HCT116 (cell line): ENCODE measurements at regions not wholly inside any gene's neighbourhood (a gene's known extent, or its start where the extent isn't known, plus 50 kb on each side); places are given as distances from the start of the nearest gene placed in this dataset.
"Not testable (repeated sequence)": the region's sequence is repeated elsewhere in the genome, so short reads cannot be mapped to it uniquely, and the experiment has no call there.

Experiments
- ATAC-seq: fragments of 200-7000 bp; cut with Tn5 transposase; 2 replicates; pipeline ENCODE4 v1.9.1; 2020; ENCODE audit warnings: mild to moderate bottlenecking, moderate library complexity
- BruUV-seq: library from RNA; stranded (reverse); fragments of 400-500 nt; replicated peaks from 2 replicates; lab custom pipeline; 2021; lab: Mats Ljungman, UMichigan
- CTCF ChIA-PET: fragments of 300-600 bp; sonication (Branson Sonifier 250); formaldehyde crosslinking; loops from one replicate; lab custom pipeline; 2021; ENCODE audit warnings: antibody characterized with exemption; lab: Charles Lee
- POLR2A ChIA-PET: fragments of 300-600, 350-600 bp; sonication (Branson Sonifier 250); formaldehyde crosslinking; loops from one replicate; lab custom pipeline; 2021; ENCODE audit warnings: antibody characterized with exemption; lab: Charles Lee
- RAD21 ChIA-PET, 2 experiments: fragments of 300-600 bp; sonication (Branson Sonifier 250); formaldehyde crosslinking; loops; one replicate each; lab custom pipeline; 2023; ENCODE audit warnings: low total read pairs in 2 of 2; ENCODE audit not compliant: uncharacterized antibody in 2 of 2, unreplicated experiment in 2 of 2, low non-redundant PET in 1 of 2; lab: Charles Lee
- DNase-seq: peaks from one replicate; pipeline ENCODE4 v3.0.0-alpha.2; 2010; ENCODE audit warnings: low read depth, low spot score
- H2AFZ ChIP-seq: fragments of 200-600 bp; shearing (Covaris generic), sonication (generic); 2 replicates; pipeline ENCODE4 v1.6.1; 2017; ENCODE audit warnings: low read depth, mixed run types, mixed read lengths, antibody characterized with exemption, low read length; ENCODE audit not compliant: poor library complexity, severe bottlenecking
- H3K27ac ChIP-seq: 2 replicates; pipeline ENCODE4 v1.5.1; 2012; ENCODE audit warnings: low read depth, low read length
- H3K27me3 ChIP-seq: fragments of 200-600 bp; sonication (generic); 2 replicates; pipeline ENCODE4 v1.6.1; 2016; ENCODE audit warnings: mixed run types, low read length, mixed read lengths; ENCODE audit not compliant: insufficient read depth
- H3K36me3 ChIP-seq, 2 experiments: fragments of 200-500 bp in 1 of 2; fragments of 200-600 bp in 1 of 2; sonication (Bioruptor generic) in 1 of 2; sonication (generic) in 1 of 2; 2 replicates each; pipeline versions ENCODE4 v1.5.1 to v1.6.1; 2014 to 2016; ENCODE audit warnings: low read length in 2 of 2, inconsistent platforms in 1 of 2, mixed read lengths in 1 of 2, mixed run types in 1 of 2; ENCODE audit not compliant: insufficient read depth in 2 of 2, control insufficient read depth in 1 of 2
- H3K4me1 ChIP-seq, 2 experiments: fragments of 200-600 bp in 1 of 2; sonication (generic) in 1 of 2; 2 replicates each; pipeline versions ENCODE4 v1.5.1 to v1.6.1; 2012 to 2017; ENCODE audit warnings: low read length in 2 of 2, inconsistent platforms in 1 of 2, mild to moderate bottlenecking in 1 of 2, mixed read lengths in 1 of 2, mixed run types in 1 of 2, moderate library complexity in 1 of 2; ENCODE audit not compliant: insufficient read depth in 2 of 2, control insufficient read depth in 1 of 2
- H3K4me2 ChIP-seq: fragments of 200-600 bp; sonication (generic); 2 replicates; pipeline ENCODE4 v1.6.1; 2017; ENCODE audit warnings: mixed run types, low read length, mixed read lengths
- H3K4me3 ChIP-seq, 2 experiments: fragments of 200-600 bp in 1 of 2; sonication (generic) in 1 of 2; replicated peaks in 1 of 2; 2 replicates each; pipeline ENCODE4 v1.5.1; 2011 to 2016; ENCODE audit warnings: low read length in 2 of 2, control low read depth in 1 of 2, low read depth in 1 of 2, mild to moderate bottlenecking in 1 of 2, mixed read lengths in 1 of 2, mixed run types in 1 of 2
- H3K79me2 ChIP-seq: fragments of 200-600 bp; sonication (generic); 2 replicates; pipeline ENCODE4 v1.6.1; 2017; ENCODE audit warnings: mild to moderate bottlenecking, mixed run types, low read length, moderate library complexity, mixed read lengths; ENCODE audit not compliant: insufficient read depth
- H3K9ac ChIP-seq: fragments of 200-600 bp; sonication (generic); 2 replicates; pipeline ENCODE4 v1.6.1; 2016; ENCODE audit warnings: low read length, mixed read lengths
- H3K9me2 ChIP-seq: fragments of 200-600 bp; sonication (generic), shearing (Covaris generic); 2 replicates; pipeline ENCODE4 v1.6.1; 2017; ENCODE audit warnings: mixed run types, mild to moderate bottlenecking, moderate library complexity; ENCODE audit not compliant: insufficient read depth
- H3K9me3 ChIP-seq, 2 experiments: fragments of 200-500 bp in 1 of 2; fragments of 200-600 bp in 1 of 2; sonication (Bioruptor generic) in 1 of 2; sonication (generic) in 1 of 2; 2 replicates each; pipeline ENCODE4 v1.6.1; 2014 to 2017; ENCODE audit warnings: low read length in 2 of 2, mixed read lengths in 2 of 2, inconsistent platforms in 1 of 2, low read depth in 1 of 2, mild to moderate bottlenecking in 1 of 2, mixed run types in 1 of 2, moderate library complexity in 1 of 2; ENCODE audit not compliant: control insufficient read depth in 1 of 2, insufficient read depth in 1 of 2
- H4K20me1 ChIP-seq: fragments of 200-600 bp; sonication (generic), shearing (Covaris generic); 2 replicates; pipeline ENCODE4 v1.6.1; 2017; ENCODE audit warnings: mixed run types, mild to moderate bottlenecking, moderate library complexity; ENCODE audit not compliant: insufficient read depth
- CBX3 ChIP-seq: IDR thresholded peaks from 2 replicates; pipeline ENCODE4 v1.6.1; 2012; ENCODE audit warnings: low read depth
- CEBPB ChIP-seq: IDR thresholded peaks from 2 replicates; pipeline ENCODE4 v1.6.1; 2012; ENCODE audit warnings: low read depth
- CTCF ChIP-seq, 3 experiments: fragments of 200-600 bp in 1 of 3; sonication (generic) in 1 of 3; IDR thresholded peaks in 2 of 3; conservative IDR thresholded peaks in 1 of 3; 2 replicates each; pipeline ENCODE4 v1.5.1; 2012 to 2017; ENCODE audit warnings: low read depth in 2 of 3, low read length in 2 of 3, antibody characterized with exemption in 1 of 3, borderline replicate concordance in 1 of 3, control low read depth in 1 of 3, mild to moderate bottlenecking in 1 of 3, mixed read lengths in 1 of 3, mixed run types in 1 of 3, moderate library complexity in 1 of 3; ENCODE audit not compliant: insufficient read depth in 1 of 3
- EGR1 ChIP-seq: IDR thresholded peaks from 2 replicates; pipeline ENCODE4 v1.6.1; 2012; ENCODE audit warnings: low read depth
- FOSL1 ChIP-seq: IDR thresholded peaks from 2 replicates; pipeline ENCODE4 v1.6.1; 2012; ENCODE audit warnings: low read depth
- JUND ChIP-seq: IDR thresholded peaks from 2 replicates; pipeline ENCODE4 v1.6.1; 2012
- POLR2A ChIP-seq: IDR thresholded peaks from 2 replicates; pipeline ENCODE4 v1.7.0; 2011; ENCODE audit warnings: borderline replicate concordance; ENCODE audit not compliant: insufficient read depth, insufficient read length; ENCODE audit errors: extremely low read depth
- POLR2AphosphoS5 ChIP-seq: IDR thresholded peaks from 2 replicates; pipeline ENCODE4 v1.6.1; 2011; ENCODE audit warnings: mild to moderate bottlenecking, low read depth, low read length, moderate library complexity
- SIN3A ChIP-seq: IDR thresholded peaks from 2 replicates; pipeline ENCODE4 v1.6.1; 2012; ENCODE audit warnings: low read depth
- TCF7L2 ChIP-seq: IDR thresholded peaks from 2 replicates; pipeline ENCODE4 v1.7.0; 2011; ENCODE audit warnings: borderline replicate concordance, inconsistent platforms; ENCODE audit not compliant: insufficient read depth, insufficient read length; ENCODE audit errors: extremely low read depth
- ZBTB33 ChIP-seq: IDR thresholded peaks from 2 replicates; pipeline ENCODE4 v1.6.1; 2011; ENCODE audit warnings: mild to moderate bottlenecking, low read length, moderate library complexity; ENCODE audit not compliant: insufficient replicate concordance; ENCODE audit errors: extremely low read depth
- ZFX ChIP-seq: fragments of 450-650 bp; IDR thresholded peaks from 2 replicates; pipeline ENCODE4 v1.6.1; 2017
- intact Hi-C: fragments of 100-400 bp; cut with micrococcal nuclease; formaldehyde crosslinking; loops from 2 replicates; pipeline ENCODE4 v1.10.0; 2022
- TF ChIP-seq, protein P1 (sequence below): IDR thresholded peaks from 2 replicates; pipeline ENCODE4 v1.6.1; 2012

DNA sequence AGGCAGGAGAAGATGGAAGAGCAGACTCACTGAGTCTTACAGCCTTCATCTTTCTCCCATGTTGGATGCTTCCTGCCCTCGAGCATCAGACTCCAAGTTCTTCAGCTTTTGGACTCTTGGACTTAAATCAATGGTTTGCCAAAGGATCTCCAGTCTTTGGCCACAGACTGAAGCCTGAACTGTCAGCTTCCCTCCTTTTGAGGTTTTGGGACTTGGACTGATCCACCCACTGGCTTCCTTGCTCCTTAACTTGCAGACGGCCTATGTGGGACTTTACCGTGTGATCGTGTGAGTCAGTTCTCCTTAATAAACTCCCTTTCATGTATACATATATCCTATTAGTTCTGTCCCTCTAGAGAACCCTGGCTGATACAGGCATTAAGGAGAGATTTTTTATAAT, 62.4 kb upstream of the TNIK start:
- DNase-seq (no peak), ATAC-seq (no peak)
- Histone ChIP-seq H3K9ac (no peak overlapping the region), H3K4me2 (no peak overlapping the region), H3K79me2 (no peaks in the 10 kb centered on the region), H2AFZ (no peak overlapping the region), H3K4me3 (no peak overlapping the region), H3K27ac (no peak overlapping the region), H4K20me1 (no peaks in the 10 kb centered on the region), H3K4me1 (peaks cover 5 to 15% of the 10 kb centered on the region in 2 experiments), H3K9me3 (no peaks in the 10 kb centered on the region), H3K36me3 (no peaks in the 10 kb centered on the region), H3K27me3 (no peaks in the 10 kb centered on the region), H3K9me2 (no peaks in the 10 kb centered on the region)
- POLR2A ChIA-PET, result no interaction called here
- TF ChIP-seq CEBPB (no peak), EGR1 (no peak), FOSL1 (no peak), CTCF (IDR thresholded peaks at IDR 0.05 in 2 of 3, conservative IDR thresholded peaks at IDR 0.05 in 1 of 3; ENCODE audit: borderline replicate concordance in 1 of 3, insufficient read depth in 1 of 3, low read depth in 2 of 3, low read length in 2 of 3) (no peak), CBX3 (no peak), ZBTB33 (no peak), SIN3A (no peak), ZFX (no peak), JUND (no peak), POLR2A (no peak), POLR2AphosphoS5 (no peak), TCF7L2 (no peak)
- TF ChIP-seq, protein P1, sequence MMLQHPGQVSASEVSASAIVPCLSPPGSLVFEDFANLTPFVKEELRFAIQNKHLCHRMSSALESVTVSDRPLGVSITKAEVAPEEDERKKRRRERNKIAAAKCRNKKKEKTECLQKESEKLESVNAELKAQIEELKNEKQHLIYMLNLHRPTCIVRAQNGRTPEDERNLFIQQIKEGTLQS, result no peak
- RAD21 ChIA-PET, result no interaction called here
- BruUV-seq, result no TSS peak
- CTCF ChIA-PET, result no interaction called here
- intact Hi-C loops, result no loop called here

- H3K4me3 ChIP-seq, CTCF ChIA-PET, H3K9me3 ChIP-seq, POLR2A ChIA-PET, H3K9me2 ChIP-seq, ATAC-seq, intact Hi-C loops, RAD21 ChIA-PET, BruUV-seq, H4K20me1 ChIP-seq, H3K4me1 ChIP-seq, H3K4me2 ChIP-seq, H3K27ac ChIP-seq, DNase-seq, H3K79me2 ChIP-seq, H3K27me3 ChIP-seq, H3K9ac ChIP-seq, H2AFZ ChIP-seq, H3K36me3 ChIP-seq: not testable (repeated sequence)
Measured at GRCh38 chr3:171519423-171519822, 59.2 kb upstream of the TNIK start.
